Endothelial cell of umbilical vein (primary cell): ENCODE measurements at regions not wholly inside any gene's neighbourhood (a gene's known extent, or its start where the extent isn't known, plus 50 kb on each side); places are given as distances from the start of the nearest gene placed in this dataset.

Experiments
- BruUV-seq: library from RNA; stranded (reverse); fragments of 400-500 nt; replicated peaks from 2 replicates; lab custom pipeline; 2021; lab: Mats Ljungman, UMichigan
- CTCF ChIA-PET: fragments of 300-600, 350-600 bp; sonication (Branson Sonifier 250); formaldehyde crosslinking; loops from one replicate; lab custom pipeline; 2021; ENCODE audit warnings: antibody characterized with exemption, inconsistent platforms; lab: Charles Lee
- POLR2A ChIA-PET: fragments of 300-600, 350-600 bp; sonication (Branson Sonifier 250); formaldehyde crosslinking; loops from one replicate; lab custom pipeline; 2021; ENCODE audit warnings: antibody characterized with exemption, inconsistent platforms; lab: Charles Lee
- DNase-seq: peaks from one replicate; pipeline ENCODE4 v3.0.0-alpha.2; 2011; ENCODE audit warnings: low read depth, low spot score
- FAIRE-seq: peaks from 2 replicates; lab custom pipeline; 2011; peaks lifted over from hg19 to GRCh38; lab: Jason Lieb, UNC
- H2AFZ ChIP-seq: 2 replicates; pipeline ENCODE4 v1.6.0; 2012; ENCODE audit warnings: low read depth, low read length, control low read depth, inconsistent platforms
- H3K27ac ChIP-seq: 2 replicates; pipeline ENCODE4 v1.5.1; 2011; ENCODE audit warnings: low read depth, mild to moderate bottlenecking, control low read depth, low read length, moderate library complexity; ENCODE audit not compliant: insufficient read depth
- H3K27me3 ChIP-seq, 2 experiments: 2 replicates each; pipeline versions ENCODE4 v1.6.0 to v1.6.1; 2011; ENCODE audit warnings: low read length in 2 of 2, mixed read lengths in 1 of 2; ENCODE audit not compliant: control insufficient read depth in 2 of 2, insufficient read depth in 2 of 2
- H3K36me3 ChIP-seq, 2 experiments: 2 replicates in 1 of 2; 3 replicates in 1 of 2; pipeline ENCODE4 v1.5.1; 2011; ENCODE audit warnings: low read length in 2 of 2, mild to moderate bottlenecking in 1 of 2, moderate library complexity in 1 of 2; ENCODE audit not compliant: control insufficient read depth in 2 of 2, insufficient read depth in 2 of 2; ENCODE audit errors: extremely low read depth in 1 of 2
- H3K4me1 ChIP-seq: 3 replicates; pipeline ENCODE4 v1.5.1; 2011; ENCODE audit warnings: mild to moderate bottlenecking, low read length; ENCODE audit not compliant: control insufficient read depth, insufficient read depth; ENCODE audit errors: extremely low read depth
- H3K4me2 ChIP-seq: 2 replicates; pipeline ENCODE4 v1.6.1; 2011; ENCODE audit warnings: low read length, control low read depth, mixed read lengths; ENCODE audit not compliant: insufficient read depth
- H3K4me3 ChIP-seq, 3 experiments: fragments of 200-600 bp in 1 of 3; sonication (generic), shearing (Covaris generic) in 1 of 3; replicated peaks in 1 of 3; 2 replicates each; pipeline ENCODE4 v1.5.1; 2011 to 2016; ENCODE audit warnings: control low read depth in 3 of 3, low read length in 3 of 3, mild to moderate bottlenecking in 2 of 3, inconsistent platforms in 1 of 3, low read depth in 1 of 3, moderate library complexity in 1 of 3; ENCODE audit not compliant: insufficient read depth in 1 of 3
- H3K79me2 ChIP-seq: 2 replicates; pipeline ENCODE4 v1.6.0; 2012; ENCODE audit warnings: low read length, inconsistent platforms; ENCODE audit not compliant: control insufficient read depth, insufficient read depth
- H3K9ac ChIP-seq: replicated peaks from 2 replicates; pipeline ENCODE3; 2011; ENCODE audit warnings: low read length, control low read depth; ENCODE audit not compliant: insufficient read depth; ENCODE audit errors: extremely low read depth
- H3K9me1 ChIP-seq: replicated peaks from 3 replicates; pipeline ENCODE4 v1.6.0; 2011; ENCODE audit warnings: mild to moderate bottlenecking, low read length; ENCODE audit not compliant: control insufficient read depth, insufficient read depth; ENCODE audit errors: extremely low read depth
- H3K9me3 ChIP-seq: replicated peaks from 2 replicates; pipeline ENCODE4 v1.5.1; 2012; ENCODE audit warnings: low read length, inconsistent platforms; ENCODE audit not compliant: control insufficient read depth, insufficient read depth
- H4K20me1 ChIP-seq: replicated peaks from 2 replicates; pipeline ENCODE3; 2011; ENCODE audit warnings: mild to moderate bottlenecking, low read length; ENCODE audit not compliant: control insufficient read depth, insufficient read depth; ENCODE audit errors: extremely low read depth
- CTCF ChIP-seq, 2 donors: IDR thresholded peaks; 1 replicate in 1 of 2; 2 replicates in 1 of 2; pipeline ENCODE4 v1.5.1; 2011; ENCODE audit warnings: low read length in 2 of 2, mild to moderate bottlenecking in 2 of 2, moderate library complexity in 2 of 2, control low read depth in 1 of 2, inconsistent platforms in 1 of 2, low read depth in 1 of 2; ENCODE audit not compliant: insufficient read depth in 1 of 2; ENCODE audit errors: extremely low read depth in 1 of 2
- EZH2 ChIP-seq: IDR thresholded peaks from 2 replicates; pipeline ENCODE4 v1.6.1; 2012; ENCODE audit warnings: borderline replicate concordance, low read depth, mild to moderate bottlenecking, moderate library complexity, low read length, inconsistent platforms; ENCODE audit not compliant: severe bottlenecking
- FOS ChIP-seq: IDR thresholded peaks from 2 replicates; pipeline ENCODE4 v1.6.1; 2011; ENCODE audit warnings: mild to moderate bottlenecking, low read length, moderate library complexity, borderline replicate concordance; ENCODE audit not compliant: insufficient read depth
- GATA2 ChIP-seq: IDR thresholded peaks from 2 replicates; pipeline ENCODE4 v1.7.0; 2011; ENCODE audit warnings: low read depth, mild to moderate bottlenecking, moderate library complexity, mixed read lengths, low read length; ENCODE audit not compliant: insufficient read length, insufficient read depth
- JUN ChIP-seq: IDR thresholded peaks from 2 replicates; pipeline ENCODE4 v1.6.1; 2011; ENCODE audit warnings: borderline replicate concordance, low read depth; ENCODE audit not compliant: insufficient read length, insufficient read depth
- MAX ChIP-seq: IDR thresholded peaks from 2 replicates; pipeline ENCODE4 v1.6.1; 2011; ENCODE audit not compliant: insufficient read depth, insufficient read length
- MYC ChIP-seq: IDR thresholded peaks from one replicate; pipeline ENCODE4 v1.6.1; 2011; ENCODE audit warnings: mild to moderate bottlenecking, low read depth, low read length
- POLR2A ChIP-seq: IDR thresholded peaks from 2 replicates; pipeline ENCODE4 v1.6.1; 2012; ENCODE audit warnings: low read depth, mild to moderate bottlenecking, control low read depth, low read length
- POLR2AphosphoS5 ChIP-seq: IDR thresholded peaks from 2 replicates; pipeline ENCODE4 v1.6.1; 2012; ENCODE audit warnings: low read depth, mild to moderate bottlenecking, control low read depth, low read length, moderate library complexity; ENCODE audit not compliant: insufficient read depth
- dilution Hi-C: fragments of 300-500 bp; cut with MboI; formaldehyde crosslinking; loops from one replicate; pipeline ENCODE4 v1.15.0; 2019; ENCODE audit warnings: low sequenced_read_pairs; ENCODE audit not compliant: extremely low pct_ligation_motif_present
- intact Hi-C: fragments of 100-400 bp; cut with micrococcal nuclease; formaldehyde crosslinking; loops from one replicate; pipeline ENCODE4 v1.10.0; 2022

- no peak for DNase-seq
- no peak for FAIRE-seq
- H3K4me3 ChIP-seq: no peak overlapping the region
- ChIA-PET CTCF (no interaction called here), POLR2A (no interaction called here)
- intact Hi-C loops: no loop called here
- dilution Hi-C loops: no loop called here
- no peak for TF ChIP-seq MYC
- TF ChIP-seq POLR2A: no peak
- no peak for TF ChIP-seq MAX
- no peak for TF ChIP-seq GATA2
- no peak for TF ChIP-seq EZH2
- TF ChIP-seq POLR2AphosphoS5: no peak
- TF ChIP-seq FOS: no peak
- TF ChIP-seq JUN: no peak
- TF ChIP-seq CTCF (IDR thresholded peaks at IDR 0.05; ENCODE audit: extremely low read depth in 1 of 2, insufficient read depth in 1 of 2, low read depth in 1 of 2, low read length in 2 of 2): no peak
- H3K27ac ChIP-seq: no peak overlapping the region
- no peaks in the 10 kb centered on the region for H3K36me3 ChIP-seq
- H3K27me3 ChIP-seq: no peaks in the 10 kb centered on the region
- H3K9me3 ChIP-seq: no peaks in the 10 kb centered on the region
- H3K4me1 ChIP-seq: no peaks in the 10 kb centered on the region
- H3K79me2 ChIP-seq: no peaks in the 10 kb centered on the region
- no peaks in the 10 kb centered on the region for H4K20me1 ChIP-seq
- H2AFZ ChIP-seq: no peak overlapping the region
- BruUV-seq: no TSS peak
- no peaks in the 10 kb centered on the region for H3K9me1 ChIP-seq
- no peak overlapping the region for H3K9ac ChIP-seq
- no peak overlapping the region for H3K4me2 ChIP-seq
Observed at GRCh38 chr2:58968885-58969284, 727.8 kb upstream of the FANCL start.
